Caco-2 (cell line): ENCODE measurements at regions not wholly inside any gene's neighbourhood (a gene's known extent, or its start where the extent isn't known, plus 50 kb on each side); places are given as distances from the start of the nearest gene placed in this dataset.

ENCODE experiments used
- BruUV-seq: library from RNA; stranded (reverse); fragments of 400-500 nt; replicated peaks from 2 replicates; lab custom pipeline; 2021; lab: Mats Ljungman, UMichigan
- CTCF ChIA-PET: fragments of 300-600 bp; sonication (Branson Sonifier 250); formaldehyde crosslinking; loops from one replicate; lab custom pipeline; 2022; ENCODE audit warnings: antibody characterized with exemption; lab: Charles Lee
- POLR2A ChIA-PET: fragments of 300-600 bp; sonication (Branson Sonifier 250); formaldehyde crosslinking; loops from one replicate; lab custom pipeline; 2022; ENCODE audit warnings: antibody characterized with exemption; lab: Charles Lee
- DNase-seq, 2 experiments: peaks; one replicate each; pipeline versions ENCODE4 v3.0.0 to v3.0.0-alpha.2; 2020 to 2022
- H3K27me3 ChIP-seq: replicated peaks from 2 replicates; pipeline ENCODE4 v1.6.0; 2011; ENCODE audit warnings: low read length; ENCODE audit not compliant: control insufficient read depth, insufficient read depth
- H3K36me3 ChIP-seq: 2 replicates; pipeline ENCODE4 v1.5.1; 2011; ENCODE audit warnings: low read length; ENCODE audit not compliant: control insufficient read depth, insufficient read depth
- H3K4me1 ChIP-seq: fragments of 250-450 bp; sonication (Bioruptor Pico); 2 replicates; pipeline ENCODE4 v1.5.1; 2020; ENCODE audit warnings: mild to moderate bottlenecking
- H3K4me3 ChIP-seq: 2 replicates; pipeline ENCODE4 v1.5.1; 2011; ENCODE audit warnings: low read depth, mild to moderate bottlenecking, control low read depth, low read length
- H3K9me3 ChIP-seq: fragments of 250-450 bp; sonication (Bioruptor Pico); 2 replicates; pipeline ENCODE4 v1.5.1; 2020; ENCODE audit warnings: mild to moderate bottlenecking, moderate library complexity
- H3K27ac Mint-ChIP-seq: one replicate; pipeline ENCODE4 v1.8.0; 2022; ENCODE audit warnings: mixed read lengths; ENCODE audit not compliant: unreplicated experiment
- H3K27me3 Mint-ChIP-seq: one replicate; pipeline ENCODE4 v1.8.0; 2022; ENCODE audit warnings: mixed read lengths; ENCODE audit not compliant: insufficient read depth, unreplicated experiment
- H3K36me3 Mint-ChIP-seq: one replicate; pipeline ENCODE4 v1.8.0; 2022; ENCODE audit warnings: mild to moderate bottlenecking, mixed read lengths; ENCODE audit not compliant: insufficient read depth, unreplicated experiment
- H3K4me1 Mint-ChIP-seq: one replicate; pipeline ENCODE4 v1.8.0; 2022; ENCODE audit warnings: low read depth, mixed read lengths; ENCODE audit not compliant: unreplicated experiment
- H3K4me3 Mint-ChIP-seq: one replicate; pipeline ENCODE4 v1.8.0; 2022; ENCODE audit warnings: mild to moderate bottlenecking, moderate library complexity, mixed read lengths; ENCODE audit not compliant: unreplicated experiment
- H3K9me3 Mint-ChIP-seq: one replicate; pipeline ENCODE4 v1.8.0; 2022; ENCODE audit warnings: mixed read lengths; ENCODE audit not compliant: unreplicated experiment
- intact Hi-C: fragments of 100-400 bp; cut with micrococcal nuclease; formaldehyde crosslinking; loops from one replicate; pipeline ENCODE4 v1.10.0; 2022; ENCODE audit not compliant: unreplicated experiment
- TF ChIP-seq, protein P1 (sequence below), 2 experiments: fragments of 200-600 bp in 1 of 2; IDR thresholded peaks; 1 replicate in 1 of 2; 2 replicates in 1 of 2; pipeline versions ENCODE4 v1.5.1 to v1.8.0; 2011 to 2022; ENCODE audit warnings: antibody characterized with exemption in 1 of 2, control low read depth in 1 of 2, inconsistent platforms in 1 of 2, low read depth in 1 of 2, low read length in 1 of 2, mild to moderate bottlenecking in 1 of 2, moderate library complexity in 1 of 2; ENCODE audit not compliant: insufficient read depth in 1 of 2, severe bottlenecking in 1 of 2, unreplicated experiment in 1 of 2

DNA sequence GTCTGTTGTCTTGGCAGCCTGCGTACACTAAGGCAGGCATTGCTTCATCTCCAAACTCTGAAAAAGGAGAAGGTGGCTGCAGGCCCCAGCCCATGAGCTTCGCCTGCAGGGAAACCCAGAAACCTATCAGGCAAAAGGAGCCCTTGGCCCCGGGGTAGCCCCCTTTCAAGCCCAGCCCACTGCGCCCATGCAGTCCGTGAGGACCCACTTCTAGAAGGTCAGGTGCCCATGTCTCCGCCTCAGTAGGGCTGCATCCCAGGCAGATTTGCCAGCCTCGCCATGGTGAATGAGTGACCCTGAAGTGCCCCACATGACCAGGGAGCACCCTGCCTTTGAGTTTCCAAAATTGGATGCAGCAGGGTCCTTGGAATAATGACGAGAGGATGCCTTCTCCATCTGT lies 1158.4 kb downstream of the BRD1 start:
- no peaks in the 10 kb centered on the region for H3K4me1 Mint-ChIP-seq
- no peaks in the 10 kb centered on the region for H3K4me1 ChIP-seq
- H3K36me3 ChIP-seq = no peaks in the 10 kb centered on the region
- ChIA-PET POLR2A (no interaction called here), CTCF (no interaction called here)
- no peaks in the 10 kb centered on the region for H3K27me3 ChIP-seq
- peaks cover 7% of the 10 kb centered on the region; the same call in 1 of the 2 replicates for H3K9me3 ChIP-seq
- peaks cover 14% of the 10 kb centered on the region for H3K9me3 Mint-ChIP-seq
- intact Hi-C loops = no loop called here
- no TSS peak for BruUV-seq
- no peak overlapping the region for H3K27ac Mint-ChIP-seq
- DNase-seq = no peak
- no peak overlapping the region for H3K4me3 Mint-ChIP-seq
- H3K36me3 Mint-ChIP-seq = no peaks in the 10 kb centered on the region
- no peak overlapping the region for H3K4me3 ChIP-seq
- H3K27me3 Mint-ChIP-seq = no peaks in the 10 kb centered on the region
- TF ChIP-seq, protein P1, sequence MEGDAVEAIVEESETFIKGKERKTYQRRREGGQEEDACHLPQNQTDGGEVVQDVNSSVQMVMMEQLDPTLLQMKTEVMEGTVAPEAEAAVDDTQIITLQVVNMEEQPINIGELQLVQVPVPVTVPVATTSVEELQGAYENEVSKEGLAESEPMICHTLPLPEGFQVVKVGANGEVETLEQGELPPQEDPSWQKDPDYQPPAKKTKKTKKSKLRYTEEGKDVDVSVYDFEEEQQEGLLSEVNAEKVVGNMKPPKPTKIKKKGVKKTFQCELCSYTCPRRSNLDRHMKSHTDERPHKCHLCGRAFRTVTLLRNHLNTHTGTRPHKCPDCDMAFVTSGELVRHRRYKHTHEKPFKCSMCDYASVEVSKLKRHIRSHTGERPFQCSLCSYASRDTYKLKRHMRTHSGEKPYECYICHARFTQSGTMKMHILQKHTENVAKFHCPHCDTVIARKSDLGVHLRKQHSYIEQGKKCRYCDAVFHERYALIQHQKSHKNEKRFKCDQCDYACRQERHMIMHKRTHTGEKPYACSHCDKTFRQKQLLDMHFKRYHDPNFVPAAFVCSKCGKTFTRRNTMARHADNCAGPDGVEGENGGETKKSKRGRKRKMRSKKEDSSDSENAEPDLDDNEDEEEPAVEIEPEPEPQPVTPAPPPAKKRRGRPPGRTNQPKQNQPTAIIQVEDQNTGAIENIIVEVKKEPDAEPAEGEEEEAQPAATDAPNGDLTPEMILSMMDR (IDR thresholded peaks at IDR 0.05; ENCODE audit: insufficient read depth in 1 of 2, low read depth in 1 of 2, low read length in 1 of 2, severe bottlenecking in 1 of 2, unreplicated experiment in 1 of 2) = no peak

DNA sequence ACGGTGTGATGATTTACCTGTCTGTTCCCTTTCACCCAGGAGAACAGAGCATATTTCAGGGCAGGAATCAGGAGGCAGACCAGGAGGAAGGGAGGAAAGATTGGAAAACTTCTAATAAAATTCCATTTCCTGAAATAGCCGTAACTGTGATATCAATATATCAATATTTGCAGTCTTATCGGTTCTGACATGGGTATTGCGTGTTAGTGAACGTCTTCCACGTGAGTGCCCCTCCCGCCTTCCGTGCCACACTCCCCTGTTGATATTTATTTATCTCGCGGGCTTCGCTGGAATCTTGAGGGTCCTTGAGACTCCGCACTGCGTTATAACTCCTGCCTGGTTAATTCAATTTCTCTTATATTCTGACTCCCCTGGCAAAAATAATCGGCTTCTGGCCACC lies 1160.4 kb downstream of the BRD1 start:
- DNase-seq = no peak
- Histone ChIP-seq H3K36me3 (no peaks in the 10 kb centered on the region), H3K27me3 (no peaks in the 10 kb centered on the region), H3K4me1 (no peaks in the 10 kb centered on the region), H3K4me3 (no peak overlapping the region), H3K9me3 (peaks cover 7% of the 10 kb centered on the region)
- BruUV-seq = no TSS peak
- H3K27ac Mint-ChIP-seq = no peak overlapping the region
- H3K9me3 Mint-ChIP-seq = peaks cover 21% of the 10 kb centered on the region
- no peaks in the 10 kb centered on the region for H3K36me3 Mint-ChIP-seq
- POLR2A ChIA-PET = no interaction called here
- CTCF ChIA-PET = no interaction called here
- TF ChIP-seq, protein P1 (IDR thresholded peaks at IDR 0.05; ENCODE audit: insufficient read depth in 1 of 2, low read depth in 1 of 2, low read length in 1 of 2, severe bottlenecking in 1 of 2, unreplicated experiment in 1 of 2) = no peak
- intact Hi-C loops = no loop called here
- no peaks in the 10 kb centered on the region for H3K4me1 Mint-ChIP-seq
- no peaks in the 10 kb centered on the region for H3K27me3 Mint-ChIP-seq
- H3K4me3 Mint-ChIP-seq = no peak overlapping the region

DNA sequence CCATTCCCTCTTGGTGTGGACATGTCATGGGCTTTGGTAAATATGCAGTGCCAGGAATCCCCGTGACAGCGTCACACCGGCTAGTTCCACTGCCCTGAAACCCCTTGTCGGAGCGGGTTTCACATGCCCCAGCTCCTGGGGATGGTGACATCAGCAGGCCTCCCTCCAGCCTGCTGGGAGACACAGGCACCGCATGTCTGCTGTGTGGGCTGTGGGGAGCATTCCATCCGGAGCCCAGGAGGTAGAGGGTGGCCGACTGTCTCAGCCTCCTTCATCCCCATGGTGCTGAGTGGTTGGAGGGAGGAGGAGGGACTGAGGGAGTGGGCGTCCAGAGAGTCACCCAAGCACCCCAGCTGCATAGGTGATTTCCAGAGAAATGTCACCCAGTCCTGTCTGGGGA lies 1161.1 kb downstream of the BRD1 start:
- POLR2A ChIA-PET = no interaction called here

More for the DNA sequence above, 1161.1 kb downstream of the BRD1 start:
- Histone ChIP-seq H3K36me3 (no peaks in the 10 kb centered on the region), H3K4me1 (no peaks in the 10 kb centered on the region), H3K27me3 (no peaks in the 10 kb centered on the region), H3K4me3 (no peak overlapping the region), H3K9me3 (peaks cover 5% of the 10 kb centered on the region; the same call in 1 of the 2 replicates)
- no TSS peak for BruUV-seq
- Mint-ChIP-seq H3K4me3 (no peak overlapping the region), H3K27me3 (no peaks in the 10 kb centered on the region), H3K9me3 (peaks cover 21% of the 10 kb centered on the region), H3K4me1 (no peaks in the 10 kb centered on the region), H3K36me3 (no peaks in the 10 kb centered on the region), H3K27ac (no peak overlapping the region)
- TF ChIP-seq, protein P1 (IDR thresholded peaks at IDR 0.05; ENCODE audit: insufficient read depth in 1 of 2, low read depth in 1 of 2, low read length in 1 of 2, severe bottlenecking in 1 of 2, unreplicated experiment in 1 of 2) = no peak
- no peak for DNase-seq
- intact Hi-C loops = no loop called here
- CTCF ChIA-PET = no interaction called here
